ENCODE measurements at regions not wholly inside any gene's neighbourhood (a gene's known extent, or its start where the extent isn't known, plus 50 kb on each side); places are given as distances from the start of the nearest gene placed in this dataset.

DNA sequence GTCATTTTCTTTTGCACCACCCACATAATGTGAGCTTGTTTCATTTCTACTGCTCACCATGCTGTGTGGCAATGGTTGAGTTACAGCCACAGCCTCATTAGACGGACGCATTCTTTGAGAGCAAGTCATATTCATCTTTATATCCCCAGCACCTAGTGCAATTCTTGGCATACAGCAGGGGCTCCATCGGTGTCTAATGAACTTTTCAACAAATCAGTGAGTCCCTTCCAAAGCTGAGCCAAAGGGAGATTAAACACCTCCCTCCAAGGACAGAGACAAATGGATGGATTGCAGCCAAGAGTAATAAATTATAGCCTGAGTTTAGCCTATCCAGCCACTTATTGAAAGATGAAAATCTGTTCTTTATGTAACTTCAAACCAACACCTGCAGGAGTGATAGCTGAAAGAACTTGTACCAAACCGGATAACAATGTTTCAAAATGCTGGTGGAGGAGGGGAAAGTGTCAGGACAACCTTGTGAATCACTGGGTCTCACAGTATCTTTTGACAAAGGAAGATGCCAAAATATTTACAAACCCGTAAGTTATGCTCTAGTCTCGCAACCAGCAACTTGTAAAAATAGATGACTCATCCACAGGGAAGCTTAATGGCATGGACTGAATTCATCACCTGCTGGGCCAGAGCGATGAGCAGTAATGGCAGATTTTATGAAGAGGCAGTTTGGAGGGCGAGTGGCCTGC lies 139.0 kb downstream of the PXDC1 start:
- CTCF ChIA-PET, result no interaction called here
- DNase-seq (ENCODE audit: extremely low spot score), result no peak
- POLR2A ChIA-PET, result no interaction called here
- TF ChIP-seq, protein P1, sequence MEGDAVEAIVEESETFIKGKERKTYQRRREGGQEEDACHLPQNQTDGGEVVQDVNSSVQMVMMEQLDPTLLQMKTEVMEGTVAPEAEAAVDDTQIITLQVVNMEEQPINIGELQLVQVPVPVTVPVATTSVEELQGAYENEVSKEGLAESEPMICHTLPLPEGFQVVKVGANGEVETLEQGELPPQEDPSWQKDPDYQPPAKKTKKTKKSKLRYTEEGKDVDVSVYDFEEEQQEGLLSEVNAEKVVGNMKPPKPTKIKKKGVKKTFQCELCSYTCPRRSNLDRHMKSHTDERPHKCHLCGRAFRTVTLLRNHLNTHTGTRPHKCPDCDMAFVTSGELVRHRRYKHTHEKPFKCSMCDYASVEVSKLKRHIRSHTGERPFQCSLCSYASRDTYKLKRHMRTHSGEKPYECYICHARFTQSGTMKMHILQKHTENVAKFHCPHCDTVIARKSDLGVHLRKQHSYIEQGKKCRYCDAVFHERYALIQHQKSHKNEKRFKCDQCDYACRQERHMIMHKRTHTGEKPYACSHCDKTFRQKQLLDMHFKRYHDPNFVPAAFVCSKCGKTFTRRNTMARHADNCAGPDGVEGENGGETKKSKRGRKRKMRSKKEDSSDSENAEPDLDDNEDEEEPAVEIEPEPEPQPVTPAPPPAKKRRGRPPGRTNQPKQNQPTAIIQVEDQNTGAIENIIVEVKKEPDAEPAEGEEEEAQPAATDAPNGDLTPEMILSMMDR (IDR thresholded peaks at IDR 0.05; ENCODE audit: control extremely low read depth, extremely low read depth, low read depth, missing control alignments), result no peak

DNA sequence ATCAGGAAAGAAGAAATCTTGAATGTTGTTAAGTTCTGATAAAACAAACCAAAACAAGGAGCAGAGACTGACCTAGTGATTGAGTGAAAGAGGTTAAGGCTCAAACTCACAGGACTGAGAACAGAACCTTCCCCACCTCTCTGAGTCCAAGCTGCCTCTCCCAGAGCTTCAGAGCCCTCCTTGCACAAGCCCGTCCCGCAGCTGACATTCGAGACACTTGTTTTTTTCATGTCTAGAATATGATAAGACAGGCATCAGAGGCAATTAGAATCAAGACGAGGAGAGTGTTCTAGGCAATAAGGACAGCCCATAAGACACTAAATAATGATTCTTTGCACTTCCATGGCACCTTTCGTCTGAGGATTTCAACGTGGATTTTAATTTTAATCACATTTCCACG lies 140.6 kb downstream of the PXDC1 start:
- TF ChIP-seq, protein P1 (IDR thresholded peaks at IDR 0.05; ENCODE audit: control extremely low read depth, extremely low read depth, low read depth, missing control alignments), result no peak
- ChIA-PET CTCF (interaction anchor here (1.3 kb wide), 1 partner anchor 16 kb away, joined by 3 read pairs; no protein-coding TSS in a partner anchor), POLR2A (no interaction called here)
- DNase-seq (ENCODE audit: extremely low spot score), result no peak

DNA sequence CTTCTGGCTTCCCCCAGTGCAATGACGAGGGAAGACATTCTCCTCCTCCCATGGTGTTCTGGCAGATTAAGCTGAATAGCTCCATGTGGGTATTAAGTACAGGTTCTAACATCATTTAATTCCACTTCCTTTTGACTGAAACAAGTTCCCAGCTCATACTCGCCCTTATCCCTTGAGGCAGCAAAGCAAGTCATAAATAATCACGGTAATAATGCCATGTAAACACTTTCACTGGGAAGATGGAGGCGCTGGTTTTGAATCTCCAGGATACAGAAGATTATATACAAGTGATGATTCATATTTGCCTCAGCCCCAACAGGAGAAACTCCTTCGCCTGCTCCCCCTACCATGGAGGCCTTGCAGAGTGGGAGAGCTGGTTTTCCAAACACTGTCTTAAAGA lies 141.3 kb downstream of the PXDC1 start:
- TF ChIP-seq, protein P1 (IDR thresholded peaks at IDR 0.05; ENCODE audit: control extremely low read depth, extremely low read depth, low read depth, missing control alignments), result no peak
- no peak for DNase-seq (ENCODE audit: extremely low spot score)
- ChIA-PET CTCF (interaction anchor here (1.1 to 1.3 kb wide), 3 partner anchors 9 to 17 kb away, joined by 3 read pairs; no protein-coding TSS in a partner anchor), POLR2A (no interaction called here)

DNA sequence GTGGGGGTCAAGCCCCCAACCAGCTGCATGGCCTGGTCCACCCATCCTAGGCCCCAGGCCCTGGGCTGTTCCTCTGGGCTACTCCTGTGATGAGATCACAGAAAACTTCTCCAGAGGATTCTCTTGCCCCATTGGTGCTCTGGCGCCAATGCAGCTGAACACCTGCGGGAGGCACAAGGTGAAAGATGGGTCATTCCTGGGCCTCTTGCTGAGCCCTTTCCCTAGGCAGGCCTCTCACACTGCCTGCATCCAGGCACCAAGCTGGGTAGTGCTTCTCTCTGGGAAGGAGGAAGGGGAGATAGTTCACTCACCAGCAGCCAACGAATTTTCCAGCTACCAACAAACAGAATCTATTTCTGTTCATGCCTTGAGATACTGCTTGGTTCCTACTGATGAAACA lies 142.1 kb downstream of the PXDC1 start:
- CTCF ChIA-PET, result interaction anchor here (1.1 to 1.3 kb wide), 2 partner anchors 10 to 12 kb away, joined by 3 read pairs; no protein-coding TSS in a partner anchor
- TF ChIP-seq, protein P1 (IDR thresholded peaks at IDR 0.05; ENCODE audit: control extremely low read depth, extremely low read depth, low read depth, missing control alignments), result no peak
- POLR2A ChIA-PET, result no interaction called here
- DNase-seq (ENCODE audit: extremely low spot score), result no peak

GRCh38 chr6:3608159-3608558 lies 143.4 kb downstream of the PXDC1 start:
- no peak for DNase-seq (ENCODE audit: extremely low spot score)
- ChIA-PET POLR2A (no interaction called here), CTCF (no interaction called here)
- TF ChIP-seq, protein P1 (IDR thresholded peaks at IDR 0.05; ENCODE audit: control extremely low read depth, extremely low read depth, low read depth, missing control alignments), result no peak

DNA sequence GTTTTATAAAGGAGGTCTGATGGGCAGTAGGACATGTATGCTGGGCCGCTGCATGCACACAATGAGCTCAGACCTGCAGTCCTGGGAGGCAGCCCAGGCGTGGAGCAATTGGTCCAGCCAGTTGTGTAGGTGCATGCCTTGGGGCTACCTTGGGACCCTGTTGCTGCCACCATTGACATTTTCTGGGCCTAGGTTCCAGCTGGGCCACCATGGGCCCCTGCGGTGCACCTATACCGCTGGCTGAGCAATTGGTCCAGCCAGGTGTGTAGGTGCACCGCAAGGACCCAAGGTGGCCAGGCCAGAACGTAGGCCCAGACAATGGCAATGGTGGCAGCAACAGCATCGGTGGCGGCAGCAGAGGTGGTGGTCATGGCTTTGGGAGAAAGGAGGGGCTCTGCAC lies 143.9 kb downstream of the PXDC1 start:
- TF ChIP-seq, protein P1 (IDR thresholded peaks at IDR 0.05; ENCODE audit: control extremely low read depth, extremely low read depth, low read depth, missing control alignments), result no peak
- ChIA-PET POLR2A (no interaction called here), CTCF (no interaction called here)
- no peak for DNase-seq (ENCODE audit: extremely low spot score)
